Sigmoid colon (tissue), 4 donors: ENCODE measurements at regions not wholly inside any gene's neighbourhood (a gene's known extent, or its start where the extent isn't known, plus 50 kb on each side); places are given as distances from the start of the nearest gene placed in this dataset.

Source experiments
- CTCF ChIP-seq, 4 experiments: fragments of 450-650 bp in 3 of 4; fragments of 200-600 bp in 1 of 4; IDR thresholded peaks; one replicate each; pipeline ENCODE4 v1.5.1; 2016 to 2019; ENCODE audit warnings: antibody characterized with exemption in 4 of 4, mild to moderate bottlenecking in 3 of 4, moderate library complexity in 2 of 4
- EP300 ChIP-seq, 4 donors: sonication (generic); formaldehyde crosslinking; IDR thresholded peaks; one replicate each; pipeline ENCODE4 v1.6.1; 2017; ENCODE audit warnings: antibody characterized with exemption in 4 of 4
- POLR2A ChIP-seq, 2 donors: fragments of 450-650 bp; IDR thresholded peaks; one replicate each; pipeline ENCODE4 v1.6.1; 2016; ENCODE audit warnings: antibody characterized with exemption in 2 of 2, mild to moderate bottlenecking in 2 of 2, moderate library complexity in 2 of 2
- POLR2AphosphoS5 ChIP-seq, 4 donors: sonication (generic); formaldehyde crosslinking; IDR thresholded peaks; one replicate each; pipeline ENCODE4 v1.6.1; 2017; ENCODE audit warnings: antibody characterized with exemption in 4 of 4

GRCh38 chr20:26207237-26207966 is 510.7 kb upstream of the ZNF337 start:
- TF ChIP-seq EP300 (IDR thresholded peaks at IDR 0.05) (no peak), CTCF (IDR thresholded peaks at IDR 0.05) (no peak), POLR2A (IDR thresholded peaks at IDR 0.05) (no peak), POLR2AphosphoS5 (IDR thresholded peaks at IDR 0.05) (no peak)
